ENCODE measurements at regions not wholly inside any gene's neighbourhood (a gene's known extent, or its start where the extent isn't known, plus 50 kb on each side); places are given as distances from the start of the nearest gene placed in this dataset.

DNA sequence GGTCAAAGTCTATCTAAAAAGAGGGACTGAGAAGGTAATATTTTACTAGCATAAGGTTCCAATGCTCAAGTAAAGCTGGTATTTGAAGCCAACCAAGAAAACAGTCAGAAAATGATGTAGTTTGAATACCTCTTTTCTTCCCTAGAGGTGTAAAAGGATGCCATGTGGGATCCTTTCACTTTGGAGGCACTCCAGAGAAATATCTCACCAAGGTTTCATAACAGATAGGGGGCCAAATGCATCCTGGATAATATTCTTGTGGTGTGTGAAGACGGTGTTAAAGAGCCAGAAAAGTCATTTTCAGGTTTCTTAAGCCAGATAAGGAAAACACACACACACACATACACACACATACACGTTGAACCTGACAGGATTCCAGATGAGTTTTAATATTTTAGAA, 136.1 kb upstream of the PRKD1 start:
- ATAC-seq, result no peak
- Histone ChIP-seq H3K4me3 (no peak overlapping the region), H3K4me1 (ENCODE audit: insufficient read depth) (no peaks in the 10 kb centered on the region), H3K27ac (ENCODE audit: low read depth) (no peak overlapping the region), H2AFZ (no peak overlapping the region), H3F3A (replicated peaks; ENCODE audit: low read depth) (no peaks in the 10 kb centered on the region), H4K20me1 (replicated peaks; ENCODE audit: insufficient read depth) (no peaks in the 10 kb centered on the region), H3K9me2 (ENCODE audit: insufficient read depth) (no peaks in the 10 kb centered on the region; the same call in 1 of the 2 replicates), H3K79me2 (replicated peaks; ENCODE audit: insufficient read depth) (no peaks in the 10 kb centered on the region), H3K27me3 (ENCODE audit: insufficient read depth) (no peaks in the 10 kb centered on the region), H3K36me3 (ENCODE audit: insufficient read depth) (no peaks in the 10 kb centered on the region), H3K4me2 (no peak overlapping the region)
- no peak for DNase-seq (ENCODE audit: low spot score)
- Mint-ChIP-seq H3K4me3 (no peak overlapping the region), H3K9me3 (peaks cover 4% of the 10 kb centered on the region; the same call in 1 of the 3 replicates), H3K27ac (no peak overlapping the region), H3K27me3 (ENCODE audit: insufficient read depth, low read depth, poor library complexity) (no peaks in the 10 kb centered on the region), H3K36me3 (ENCODE audit: low read depth) (peaks cover 3% of the 10 kb centered on the region; the same call in 2 of the 3 replicates), H3K4me1 (no peaks in the 10 kb centered on the region)
- TF ChIP-seq, protein P1, sequence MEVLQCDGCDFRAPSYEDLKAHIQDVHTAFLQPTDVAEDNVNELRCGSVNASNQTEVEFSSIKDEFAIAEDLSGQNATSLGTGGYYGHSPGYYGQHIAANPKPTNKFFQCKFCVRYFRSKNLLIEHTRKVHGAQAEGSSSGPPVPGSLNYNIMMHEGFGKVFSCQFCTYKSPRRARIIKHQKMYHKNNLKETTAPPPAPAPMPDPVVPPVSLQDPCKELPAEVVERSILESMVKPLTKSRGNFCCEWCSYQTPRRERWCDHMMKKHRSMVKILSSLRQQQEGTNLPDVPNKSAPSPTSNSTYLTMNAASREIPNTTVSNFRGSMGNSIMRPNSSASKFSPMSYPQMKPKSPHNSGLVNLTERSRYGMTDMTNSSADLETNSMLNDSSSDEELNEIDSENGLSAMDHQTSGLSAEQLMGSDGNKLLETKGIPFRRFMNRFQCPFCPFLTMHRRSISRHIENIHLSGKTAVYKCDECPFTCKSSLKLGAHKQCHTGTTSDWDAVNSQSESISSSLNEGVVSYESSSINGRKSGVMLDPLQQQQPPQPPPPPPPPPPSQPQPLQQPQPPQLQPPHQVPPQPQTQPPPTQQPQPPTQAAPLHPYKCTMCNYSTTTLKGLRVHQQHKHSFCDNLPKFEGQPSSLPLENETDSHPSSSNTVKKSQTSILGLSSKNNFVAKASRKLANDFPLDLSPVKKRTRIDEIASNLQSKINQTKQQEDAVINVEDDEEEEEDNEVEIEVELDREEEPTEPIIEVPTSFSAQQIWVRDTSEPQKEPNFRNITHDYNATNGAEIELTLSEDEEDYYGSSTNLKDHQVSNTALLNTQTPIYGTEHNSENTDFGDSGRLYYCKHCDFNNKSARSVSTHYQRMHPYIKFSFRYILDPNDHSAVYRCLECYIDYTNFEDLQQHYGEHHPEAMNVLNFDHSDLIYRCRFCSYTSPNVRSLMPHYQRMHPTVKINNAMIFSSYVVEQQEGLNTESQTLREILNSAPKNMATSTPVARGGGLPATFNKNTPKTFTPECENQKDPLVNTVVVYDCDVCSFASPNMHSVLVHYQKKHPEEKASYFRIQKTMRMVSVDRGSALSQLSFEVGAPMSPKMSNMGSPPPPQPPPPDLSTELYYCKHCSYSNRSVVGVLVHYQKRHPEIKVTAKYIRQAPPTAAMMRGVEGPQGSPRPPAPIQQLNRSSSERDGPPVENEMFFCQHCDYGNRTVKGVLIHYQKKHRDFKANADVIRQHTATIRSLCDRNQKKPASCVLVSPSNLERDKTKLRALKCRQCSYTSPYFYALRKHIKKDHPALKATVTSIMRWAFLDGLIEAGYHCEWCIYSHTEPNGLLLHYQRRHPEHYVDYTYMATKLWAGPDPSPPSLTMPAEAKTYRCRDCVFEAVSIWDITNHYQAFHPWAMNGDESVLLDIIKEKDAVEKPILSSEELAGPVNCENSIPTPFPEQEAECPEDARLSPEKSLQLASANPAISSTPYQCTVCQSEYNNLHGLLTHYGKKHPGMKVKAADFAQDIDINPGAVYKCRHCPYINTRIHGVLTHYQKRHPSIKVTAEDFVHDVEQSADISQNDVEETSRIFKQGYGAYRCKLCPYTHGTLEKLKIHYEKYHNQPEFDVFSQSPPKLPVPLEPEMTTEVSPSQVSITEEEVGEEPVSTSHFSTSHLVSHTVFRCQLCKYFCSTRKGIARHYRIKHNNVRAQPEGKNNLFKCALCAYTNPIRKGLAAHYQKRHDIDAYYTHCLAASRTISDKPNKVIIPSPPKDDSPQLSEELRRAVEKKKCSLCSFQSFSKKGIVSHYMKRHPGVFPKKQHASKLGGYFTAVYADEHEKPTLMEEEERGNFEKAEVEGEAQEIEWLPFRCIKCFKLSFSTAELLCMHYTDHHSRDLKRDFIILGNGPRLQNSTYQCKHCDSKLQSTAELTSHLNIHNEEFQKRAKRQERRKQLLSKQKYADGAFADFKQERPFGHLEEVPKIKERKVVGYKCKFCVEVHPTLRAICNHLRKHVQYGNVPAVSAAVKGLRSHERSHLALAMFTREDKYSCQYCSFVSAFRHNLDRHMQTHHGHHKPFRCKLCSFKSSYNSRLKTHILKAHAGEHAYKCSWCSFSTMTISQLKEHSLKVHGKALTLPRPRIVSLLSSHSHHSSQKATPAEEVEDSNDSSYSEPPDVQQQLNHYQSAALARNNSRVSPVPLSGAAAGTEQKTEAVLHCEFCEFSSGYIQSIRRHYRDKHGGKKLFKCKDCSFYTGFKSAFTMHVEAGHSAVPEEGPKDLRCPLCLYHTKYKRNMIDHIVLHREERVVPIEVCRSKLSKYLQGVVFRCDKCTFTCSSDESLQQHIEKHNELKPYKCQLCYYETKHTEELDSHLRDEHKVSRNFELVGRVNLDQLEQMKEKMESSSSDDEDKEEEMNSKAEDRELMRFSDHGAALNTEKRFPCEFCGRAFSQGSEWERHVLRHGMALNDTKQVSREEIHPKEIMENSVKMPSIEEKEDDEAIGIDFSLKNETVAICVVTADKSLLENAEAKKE (CRISPR knock-in tag; IDR thresholded peaks at IDR 0.05), result no peak
- TF ChIP-seq, protein P2, sequence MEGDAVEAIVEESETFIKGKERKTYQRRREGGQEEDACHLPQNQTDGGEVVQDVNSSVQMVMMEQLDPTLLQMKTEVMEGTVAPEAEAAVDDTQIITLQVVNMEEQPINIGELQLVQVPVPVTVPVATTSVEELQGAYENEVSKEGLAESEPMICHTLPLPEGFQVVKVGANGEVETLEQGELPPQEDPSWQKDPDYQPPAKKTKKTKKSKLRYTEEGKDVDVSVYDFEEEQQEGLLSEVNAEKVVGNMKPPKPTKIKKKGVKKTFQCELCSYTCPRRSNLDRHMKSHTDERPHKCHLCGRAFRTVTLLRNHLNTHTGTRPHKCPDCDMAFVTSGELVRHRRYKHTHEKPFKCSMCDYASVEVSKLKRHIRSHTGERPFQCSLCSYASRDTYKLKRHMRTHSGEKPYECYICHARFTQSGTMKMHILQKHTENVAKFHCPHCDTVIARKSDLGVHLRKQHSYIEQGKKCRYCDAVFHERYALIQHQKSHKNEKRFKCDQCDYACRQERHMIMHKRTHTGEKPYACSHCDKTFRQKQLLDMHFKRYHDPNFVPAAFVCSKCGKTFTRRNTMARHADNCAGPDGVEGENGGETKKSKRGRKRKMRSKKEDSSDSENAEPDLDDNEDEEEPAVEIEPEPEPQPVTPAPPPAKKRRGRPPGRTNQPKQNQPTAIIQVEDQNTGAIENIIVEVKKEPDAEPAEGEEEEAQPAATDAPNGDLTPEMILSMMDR (conservative IDR thresholded peaks at IDR 0.05; ENCODE audit: low read depth in 2 of 2), result no peak
- TF ChIP-seq, protein P3, sequence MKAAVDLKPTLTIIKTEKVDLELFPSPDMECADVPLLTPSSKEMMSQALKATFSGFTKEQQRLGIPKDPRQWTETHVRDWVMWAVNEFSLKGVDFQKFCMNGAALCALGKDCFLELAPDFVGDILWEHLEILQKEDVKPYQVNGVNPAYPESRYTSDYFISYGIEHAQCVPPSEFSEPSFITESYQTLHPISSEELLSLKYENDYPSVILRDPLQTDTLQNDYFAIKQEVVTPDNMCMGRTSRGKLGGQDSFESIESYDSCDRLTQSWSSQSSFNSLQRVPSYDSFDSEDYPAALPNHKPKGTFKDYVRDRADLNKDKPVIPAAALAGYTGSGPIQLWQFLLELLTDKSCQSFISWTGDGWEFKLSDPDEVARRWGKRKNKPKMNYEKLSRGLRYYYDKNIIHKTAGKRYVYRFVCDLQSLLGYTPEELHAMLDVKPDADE (IDR thresholded peaks at IDR 0.05), result no peak
- TF ChIP-seq NANOG (IDR thresholded peaks at IDR 0.05; ENCODE audit: borderline replicate concordance) (no peak), POLR2AphosphoS5 (IDR thresholded peaks at IDR 0.05; ENCODE audit: low read depth) (no peak), ZNF331 (CRISPR knock-in tag; IDR thresholded peaks at IDR 0.05; ENCODE audit: low read depth) (no peak), STAT1 (IDR thresholded peaks at IDR 0.05; ENCODE audit: unreplicated experiment) (no peak), JUNB (IDR thresholded peaks at IDR 0.05; ENCODE audit: unreplicated experiment) (no peak), ZNF114 (CRISPR knock-in tag; IDR thresholded peaks at IDR 0.05) (no peak), CREB1 (CRISPR knock-in tag; IDR thresholded peaks at IDR 0.05; ENCODE audit: low read depth) (no peak), EZH2 (IDR thresholded peaks at IDR 0.05; ENCODE audit: low read depth, unreplicated experiment) (no peak), EZH2phosphoT487 (IDR thresholded peaks at IDR 0.05; ENCODE audit: unreplicated experiment) (no peak)
- TF ChIP-seq, protein P4, sequence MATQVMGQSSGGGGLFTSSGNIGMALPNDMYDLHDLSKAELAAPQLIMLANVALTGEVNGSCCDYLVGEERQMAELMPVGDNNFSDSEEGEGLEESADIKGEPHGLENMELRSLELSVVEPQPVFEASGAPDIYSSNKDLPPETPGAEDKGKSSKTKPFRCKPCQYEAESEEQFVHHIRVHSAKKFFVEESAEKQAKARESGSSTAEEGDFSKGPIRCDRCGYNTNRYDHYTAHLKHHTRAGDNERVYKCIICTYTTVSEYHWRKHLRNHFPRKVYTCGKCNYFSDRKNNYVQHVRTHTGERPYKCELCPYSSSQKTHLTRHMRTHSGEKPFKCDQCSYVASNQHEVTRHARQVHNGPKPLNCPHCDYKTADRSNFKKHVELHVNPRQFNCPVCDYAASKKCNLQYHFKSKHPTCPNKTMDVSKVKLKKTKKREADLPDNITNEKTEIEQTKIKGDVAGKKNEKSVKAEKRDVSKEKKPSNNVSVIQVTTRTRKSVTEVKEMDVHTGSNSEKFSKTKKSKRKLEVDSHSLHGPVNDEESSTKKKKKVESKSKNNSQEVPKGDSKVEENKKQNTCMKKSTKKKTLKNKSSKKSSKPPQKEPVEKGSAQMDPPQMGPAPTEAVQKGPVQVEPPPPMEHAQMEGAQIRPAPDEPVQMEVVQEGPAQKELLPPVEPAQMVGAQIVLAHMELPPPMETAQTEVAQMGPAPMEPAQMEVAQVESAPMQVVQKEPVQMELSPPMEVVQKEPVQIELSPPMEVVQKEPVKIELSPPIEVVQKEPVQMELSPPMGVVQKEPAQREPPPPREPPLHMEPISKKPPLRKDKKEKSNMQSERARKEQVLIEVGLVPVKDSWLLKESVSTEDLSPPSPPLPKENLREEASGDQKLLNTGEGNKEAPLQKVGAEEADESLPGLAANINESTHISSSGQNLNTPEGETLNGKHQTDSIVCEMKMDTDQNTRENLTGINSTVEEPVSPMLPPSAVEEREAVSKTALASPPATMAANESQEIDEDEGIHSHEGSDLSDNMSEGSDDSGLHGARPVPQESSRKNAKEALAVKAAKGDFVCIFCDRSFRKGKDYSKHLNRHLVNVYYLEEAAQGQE (IDR thresholded peaks at IDR 0.05; ENCODE audit: unreplicated experiment), result no peak

All from GM23338 (cell line).